Caco-2 (cell line): ENCODE measurements at regions not wholly inside any gene's neighbourhood (a gene's known extent, or its start where the extent isn't known, plus 50 kb on each side); places are given as distances from the start of the nearest gene placed in this dataset.

Experiments
- BruUV-seq: library from RNA; stranded (reverse); fragments of 400-500 nt; replicated peaks from 2 replicates; lab custom pipeline; 2021; lab: Mats Ljungman, UMichigan
- CTCF ChIA-PET: fragments of 300-600 bp; sonication (Branson Sonifier 250); formaldehyde crosslinking; loops from one replicate; lab custom pipeline; 2022; ENCODE audit warnings: antibody characterized with exemption; lab: Charles Lee
- POLR2A ChIA-PET: fragments of 300-600 bp; sonication (Branson Sonifier 250); formaldehyde crosslinking; loops from one replicate; lab custom pipeline; 2022; ENCODE audit warnings: antibody characterized with exemption; lab: Charles Lee
- DNase-seq, 2 experiments: peaks; one replicate each; pipeline versions ENCODE4 v3.0.0 to v3.0.0-alpha.2; 2020 to 2022
- H3K27me3 ChIP-seq: replicated peaks from 2 replicates; pipeline ENCODE4 v1.6.0; 2011; ENCODE audit warnings: low read length; ENCODE audit not compliant: control insufficient read depth, insufficient read depth
- H3K36me3 ChIP-seq: 2 replicates; pipeline ENCODE4 v1.5.1; 2011; ENCODE audit warnings: low read length; ENCODE audit not compliant: control insufficient read depth, insufficient read depth
- H3K4me1 ChIP-seq: fragments of 250-450 bp; sonication (Bioruptor Pico); 2 replicates; pipeline ENCODE4 v1.5.1; 2020; ENCODE audit warnings: mild to moderate bottlenecking
- H3K4me3 ChIP-seq: 2 replicates; pipeline ENCODE4 v1.5.1; 2011; ENCODE audit warnings: low read depth, mild to moderate bottlenecking, control low read depth, low read length
- H3K9me3 ChIP-seq: fragments of 250-450 bp; sonication (Bioruptor Pico); 2 replicates; pipeline ENCODE4 v1.5.1; 2020; ENCODE audit warnings: mild to moderate bottlenecking, moderate library complexity
- H3K27ac Mint-ChIP-seq: one replicate; pipeline ENCODE4 v1.8.0; 2022; ENCODE audit warnings: mixed read lengths; ENCODE audit not compliant: unreplicated experiment
- H3K27me3 Mint-ChIP-seq: one replicate; pipeline ENCODE4 v1.8.0; 2022; ENCODE audit warnings: mixed read lengths; ENCODE audit not compliant: insufficient read depth, unreplicated experiment
- H3K36me3 Mint-ChIP-seq: one replicate; pipeline ENCODE4 v1.8.0; 2022; ENCODE audit warnings: mild to moderate bottlenecking, mixed read lengths; ENCODE audit not compliant: insufficient read depth, unreplicated experiment
- H3K4me1 Mint-ChIP-seq: one replicate; pipeline ENCODE4 v1.8.0; 2022; ENCODE audit warnings: low read depth, mixed read lengths; ENCODE audit not compliant: unreplicated experiment
- H3K4me3 Mint-ChIP-seq: one replicate; pipeline ENCODE4 v1.8.0; 2022; ENCODE audit warnings: mild to moderate bottlenecking, moderate library complexity, mixed read lengths; ENCODE audit not compliant: unreplicated experiment
- H3K9me3 Mint-ChIP-seq: one replicate; pipeline ENCODE4 v1.8.0; 2022; ENCODE audit warnings: mixed read lengths; ENCODE audit not compliant: unreplicated experiment
- CTCF ChIP-seq, 2 experiments: fragments of 200-600 bp in 1 of 2; IDR thresholded peaks; 1 replicate in 1 of 2; 2 replicates in 1 of 2; pipeline versions ENCODE4 v1.5.1 to v1.8.0; 2011 to 2022; ENCODE audit warnings: antibody characterized with exemption in 1 of 2, control low read depth in 1 of 2, inconsistent platforms in 1 of 2, low read depth in 1 of 2, low read length in 1 of 2, mild to moderate bottlenecking in 1 of 2, moderate library complexity in 1 of 2; ENCODE audit not compliant: insufficient read depth in 1 of 2, severe bottlenecking in 1 of 2, unreplicated experiment in 1 of 2
- intact Hi-C: fragments of 100-400 bp; cut with micrococcal nuclease; formaldehyde crosslinking; loops from one replicate; pipeline ENCODE4 v1.10.0; 2022; ENCODE audit not compliant: unreplicated experiment

DNA sequence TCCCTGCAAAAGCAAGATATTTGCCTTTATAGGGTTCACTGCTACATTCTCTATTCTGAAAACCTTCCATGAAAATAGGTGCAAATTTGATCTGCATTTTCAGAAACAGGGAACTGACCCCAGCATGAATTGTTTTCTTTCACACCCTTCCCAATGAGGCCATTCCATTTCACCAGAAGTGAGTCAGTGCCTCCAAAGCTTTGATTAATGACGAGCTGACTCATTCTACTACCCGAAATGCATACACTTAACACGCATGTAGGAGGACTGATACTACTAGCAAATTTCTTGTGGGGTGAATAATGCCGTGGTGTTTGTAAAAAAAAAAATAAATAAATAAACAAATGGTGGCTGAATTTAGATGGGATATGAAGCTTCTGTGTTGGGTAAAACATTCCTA is 146.9 kb upstream of the FGF13 start:
- TF ChIP-seq CTCF (IDR thresholded peaks at IDR 0.05; ENCODE audit: insufficient read depth in 1 of 2, low read depth in 1 of 2, low read length in 1 of 2, severe bottlenecking in 1 of 2, unreplicated experiment in 1 of 2) = no peak
- H3K4me3 ChIP-seq = no peak overlapping the region
- no peaks in the 10 kb centered on the region for H3K36me3 ChIP-seq
- Mint-ChIP-seq H3K9me3 (no peaks in the 10 kb centered on the region), H3K27ac (no peak overlapping the region), H3K27me3 (no peaks in the 10 kb centered on the region), H3K36me3 (no peaks in the 10 kb centered on the region), H3K4me3 (no peak overlapping the region), H3K4me1 (no peaks in the 10 kb centered on the region)
- intact Hi-C loops = no loop called here
- ChIA-PET POLR2A (no interaction called here), CTCF (no interaction called here)
- H3K9me3 ChIP-seq = no peaks in the 10 kb centered on the region
- DNase-seq = no peak
- no peaks in the 10 kb centered on the region for H3K4me1 ChIP-seq
- no peaks in the 10 kb centered on the region for H3K27me3 ChIP-seq
- BruUV-seq = no TSS peak

- no peaks in the 10 kb centered on the region for H3K36me3 Mint-ChIP-seq
- BruUV-seq = no TSS peak
- no peak for DNase-seq
- CTCF ChIA-PET = no interaction called here
- intact Hi-C loops = no loop called here
- no peak overlapping the region for H3K4me3 Mint-ChIP-seq
- H3K27ac Mint-ChIP-seq = no peak overlapping the region
- H3K27me3 Mint-ChIP-seq = no peaks in the 10 kb centered on the region
- no peaks in the 10 kb centered on the region for H3K4me1 ChIP-seq
- H3K4me1 Mint-ChIP-seq = no peaks in the 10 kb centered on the region
- TF ChIP-seq CTCF (IDR thresholded peaks at IDR 0.05; ENCODE audit: insufficient read depth in 1 of 2, low read depth in 1 of 2, low read length in 1 of 2, severe bottlenecking in 1 of 2, unreplicated experiment in 1 of 2) = no peak
- H3K9me3 Mint-ChIP-seq = no peaks in the 10 kb centered on the region
- POLR2A ChIA-PET = no interaction called here
- H3K27me3 ChIP-seq = no peaks in the 10 kb centered on the region
- no peaks in the 10 kb centered on the region for H3K9me3 ChIP-seq
- no peak overlapping the region for H3K4me3 ChIP-seq
- H3K36me3 ChIP-seq = no peaks in the 10 kb centered on the region
Measured at GRCh38 chrX:138856881-138857604, 145.5 kb upstream of the FGF13 start.

DNA sequence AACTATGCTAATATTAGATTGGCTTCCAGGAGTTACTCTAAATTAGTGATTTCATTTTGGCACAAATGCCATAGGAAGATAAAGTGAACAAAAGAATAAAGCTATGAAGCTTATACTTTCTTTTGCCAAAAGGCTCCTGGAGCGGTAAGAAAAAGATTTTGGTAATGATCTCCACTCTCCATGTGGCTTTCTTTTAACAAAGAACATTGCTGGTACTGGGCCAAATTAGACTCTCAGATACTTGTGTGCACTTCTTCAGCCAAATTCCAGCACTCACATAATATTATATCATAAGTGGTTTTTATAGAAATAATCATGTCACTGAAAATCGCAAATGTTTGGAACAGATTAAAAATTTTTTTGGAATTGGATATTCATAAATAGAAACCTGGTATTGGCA is 142.4 kb upstream of the FGF13 start:
- DNase-seq = no peak
- TF ChIP-seq CTCF (IDR thresholded peaks at IDR 0.05; ENCODE audit: insufficient read depth in 1 of 2, low read depth in 1 of 2, low read length in 1 of 2, severe bottlenecking in 1 of 2, unreplicated experiment in 1 of 2) = no peak
- H3K9me3 ChIP-seq = no peaks in the 10 kb centered on the region

More for the DNA sequence above, 142.4 kb upstream of the FGF13 start:
- no peak overlapping the region for H3K4me3 Mint-ChIP-seq
- H3K36me3 ChIP-seq = no peaks in the 10 kb centered on the region
- BruUV-seq = no TSS peak
- CTCF ChIA-PET = no interaction called here
- no peaks in the 10 kb centered on the region for H3K36me3 Mint-ChIP-seq
- POLR2A ChIA-PET = no interaction called here
- H3K4me3 ChIP-seq = no peak overlapping the region
- no peaks in the 10 kb centered on the region for H3K9me3 Mint-ChIP-seq
- no peaks in the 10 kb centered on the region for H3K4me1 ChIP-seq
- no peaks in the 10 kb centered on the region for H3K4me1 Mint-ChIP-seq
- intact Hi-C loops = no loop called here
- no peaks in the 10 kb centered on the region for H3K27me3 Mint-ChIP-seq
- no peaks in the 10 kb centered on the region for H3K27me3 ChIP-seq
- no peak overlapping the region for H3K27ac Mint-ChIP-seq
